Right atrium auricular region (tissue), 2 donors: ENCODE measurements at regions not wholly inside any gene's neighbourhood (a gene's known extent, or its start where the extent isn't known, plus 50 kb on each side); places are given as distances from the start of the nearest gene placed in this dataset.
"Not testable (repeated sequence)": the region's sequence is repeated elsewhere in the genome, so short reads cannot be mapped to it uniquely, and the experiment has no call there.

Source experiments
- DNase-seq: peaks from one replicate; pipeline ENCODE4 v3.0.0-alpha.2; 2019; ENCODE audit warnings: low spot score
- H3K27ac ChIP-seq, 2 donors: fragments of 200-600 bp; sonication (generic); 1 replicate in 1 of 2; 2 replicates in 1 of 2; pipeline ENCODE4 v1.5.1; 2016 to 2019
- H3K27me3 ChIP-seq, 2 donors: fragments of 200-600 bp; sonication (generic); one replicate each; pipeline versions ENCODE4 v1.5.1 to v1.6.0; 2017 to 2019
- H3K36me3 ChIP-seq: fragments of 200-600 bp; sonication (generic); one replicate; pipeline ENCODE4 v1.5.1; 2016
- H3K4me1 ChIP-seq, 2 donors: fragments of 200-600 bp; sonication (generic); one replicate each; pipeline versions ENCODE4 v1.5.1 to v1.6.0; 2017 to 2019
- H3K4me3 ChIP-seq, 2 donors: fragments of 200-600 bp; sonication (generic); 1 replicate in 1 of 2; 2 replicates in 1 of 2; pipeline ENCODE4 v1.5.1; 2017 to 2019; ENCODE audit warnings: mild to moderate bottlenecking in 1 of 2, moderate library complexity in 1 of 2
- H3K9me3 ChIP-seq, 2 donors: fragments of 200-600 bp; sonication (generic); one replicate each; pipeline ENCODE4 v1.5.1; 2019
- CTCF ChIP-seq, 2 donors: fragments of 200-600 bp; sonication (generic); IDR thresholded peaks; one replicate each; pipeline ENCODE4 v1.5.1; 2019; ENCODE audit warnings: antibody characterized with exemption in 2 of 2

GRCh38 chr6:137673603-137674002, 179.4 kb upstream of the OLIG3 start:
- DNase-seq = no peak
- no peak for TF ChIP-seq CTCF (IDR thresholded peaks at IDR 0.05)
- no peaks in the 10 kb centered on the region for H3K4me1 ChIP-seq
- no peak overlapping the region for H3K27ac ChIP-seq
- no peaks in the 10 kb centered on the region for H3K9me3 ChIP-seq
- no peaks in the 10 kb centered on the region for H3K27me3 ChIP-seq
- no peak overlapping the region for H3K4me3 ChIP-seq
- no peaks in the 10 kb centered on the region for H3K36me3 ChIP-seq

GRCh38 chr6:137676888-137677287, 182.7 kb upstream of the OLIG3 start:
- Histone ChIP-seq H3K9me3 (no peaks in the 10 kb centered on the region), H3K36me3 (no peaks in the 10 kb centered on the region), H3K27ac (no peak overlapping the region), H3K4me1 (no peaks in the 10 kb centered on the region), H3K27me3 (no peaks in the 10 kb centered on the region), H3K4me3 (no peak overlapping the region)
- TF ChIP-seq CTCF (IDR thresholded peaks at IDR 0.05) = no peak
- DNase-seq = no peak

GRCh38 chr6:137677709-137678108, 183.5 kb upstream of the OLIG3 start:
- no peak overlapping the region for H3K27ac ChIP-seq
- no peaks in the 10 kb centered on the region for H3K4me1 ChIP-seq
- H3K36me3 ChIP-seq = no peaks in the 10 kb centered on the region
- no peak overlapping the region for H3K4me3 ChIP-seq
- H3K9me3 ChIP-seq = no peaks in the 10 kb centered on the region
- no peak for DNase-seq
- no peaks in the 10 kb centered on the region for H3K27me3 ChIP-seq
- TF ChIP-seq CTCF (IDR thresholded peaks at IDR 0.05) = no peak

GRCh38 chr6:137678451-137678850, 184.3 kb upstream of the OLIG3 start:
- no peaks in the 10 kb centered on the region for H3K4me1 ChIP-seq
- no peak for DNase-seq
- no peaks in the 10 kb centered on the region for H3K27me3 ChIP-seq
- H3K4me3 ChIP-seq = no peak overlapping the region
- no peaks in the 10 kb centered on the region for H3K36me3 ChIP-seq
- no peak for TF ChIP-seq CTCF (IDR thresholded peaks at IDR 0.05)
- no peaks in the 10 kb centered on the region for H3K9me3 ChIP-seq
- no peak overlapping the region for H3K27ac ChIP-seq

GRCh38 chr6:137680705-137681346, 186.2 kb upstream of the TNFAIP3 start:
- H3K27ac ChIP-seq = no peak overlapping the region
- TF ChIP-seq CTCF (IDR thresholded peaks at IDR 0.05) = no peak
- no peaks in the 10 kb centered on the region for H3K36me3 ChIP-seq
- no peaks in the 10 kb centered on the region for H3K4me1 ChIP-seq
- H3K4me3 ChIP-seq = no peak overlapping the region
- DNase-seq = no peak
- H3K9me3 ChIP-seq = no peaks in the 10 kb centered on the region
- H3K27me3 ChIP-seq = no peaks in the 10 kb centered on the region

- H3K4me3 ChIP-seq = no peak overlapping the region
Measured at GRCh38 chr6:137681445-137682009, 185.5 kb upstream of the TNFAIP3 start.

GRCh38 chr6:137682658-137683057, 184.4 kb upstream of the TNFAIP3 start:
- DNase-seq, H3K36me3 ChIP-seq, H3K4me3 ChIP-seq, H3K27me3 ChIP-seq, H3K27ac ChIP-seq, H3K9me3 ChIP-seq, H3K4me1 ChIP-seq: not testable (repeated sequence)

More at GRCh38 chr6:137681445-137682009, 185.5 kb upstream of the TNFAIP3 start:
- H3K36me3 ChIP-seq = no peaks in the 10 kb centered on the region
- no peaks in the 10 kb centered on the region for H3K9me3 ChIP-seq
- no peak overlapping the region for H3K27ac ChIP-seq
- no peaks in the 10 kb centered on the region for H3K27me3 ChIP-seq
- DNase-seq = no peak
- no peaks in the 10 kb centered on the region for H3K4me1 ChIP-seq
- no peak for TF ChIP-seq CTCF (IDR thresholded peaks at IDR 0.05)
